EH (cell line): ENCODE measurements at regions not wholly inside any gene's neighbourhood (a gene's known extent, or its start where the extent isn't known, plus 50 kb on each side); places are given as distances from the start of the nearest gene placed in this dataset.
"Not testable (repeated sequence)": the region's sequence is repeated elsewhere in the genome, so short reads cannot be mapped to it uniquely, and the experiment has no call there.

Experiments used
- DNase-seq: peaks from one replicate; pipeline ENCODE4 v3.0.0-alpha.2; 2015; ENCODE audit warnings: low read depth

GRCh38 chr4:84379917-84380641, 119.0 kb downstream of the NKX6-1 start:
- DNase-seq, result peak; percentile 1

GRCh38 chr4:84378983-84379382, 120.1 kb downstream of the NKX6-1 start:
- DNase-seq, result no peak

GRCh38 chr4:84378356-84378755, 120.7 kb downstream of the NKX6-1 start:
- no peak for DNase-seq

- DNase-seq, result no peak
These were observed 132.2 kb downstream of the NKX6-1 start for GRCh38 chr4:84366907-84367306.

- no peak for DNase-seq
These were observed 132.9 kb downstream of the NKX6-1 start for GRCh38 chr4:84366161-84366560.

GRCh38 chr4:84362896-84363655, 136.0 kb downstream of the NKX6-1 start:
- DNase-seq, result no peak

GRCh38 chr4:84342161-84342560, 156.9 kb downstream of the NKX6-1 start:
- DNase-seq, result no peak

- no peak for DNase-seq
These were observed 157.5 kb downstream of the NKX6-1 start for GRCh38 chr4:84341559-84341958.

- no peak for DNase-seq
These were observed 160.7 kb downstream of the NKX6-1 start for GRCh38 chr4:84338367-84338766.

- no peak for DNase-seq
These were observed 162.0 kb downstream of the NKX6-1 start for GRCh38 chr4:84336964-84337705.

- DNase-seq, result no peak
These were observed 171.6 kb downstream of the NKX6-1 start for GRCh38 chr4:84327526-84327925.

GRCh38 chr4:84325625-84326024, 173.5 kb downstream of the NKX6-1 start:
- no peak for DNase-seq

GRCh38 chr4:84324303-84325245, 174.5 kb downstream of the NKX6-1 start:
- no peak for DNase-seq

GRCh38 chr4:84319124-84319523, 180.0 kb downstream of the NKX6-1 start:
- DNase-seq, result no peak

GRCh38 chr4:84317513-84317912, 181.6 kb downstream of the NKX6-1 start:
- DNase-seq, result no peak

GRCh38 chr4:84312426-84313012, 186.6 kb downstream of the NKX6-1 start:
- no peak for DNase-seq

- no peak for DNase-seq
These were observed 189.9 kb downstream of the NKX6-1 start for GRCh38 chr4:84309191-84309590.

- not testable (repeated sequence) for DNase-seq
These were observed 200.3 kb downstream of the NKX6-1 start for GRCh38 chr4:84298719-84299254.

GRCh38 chr4:84298023-84298718, 200.9 kb downstream of the NKX6-1 start:
- no peak for DNase-seq

GRCh38 chr4:84291969-84292368, 207.1 kb downstream of the NKX6-1 start:
- no peak for DNase-seq
